Spleen (tissue), 7 donors: ENCODE measurements at regions not wholly inside any gene's neighbourhood (a gene's known extent, or its start where the extent isn't known, plus 50 kb on each side); places are given as distances from the start of the nearest gene placed in this dataset.

ENCODE experiments used
- CTCF ChIP-seq, 11 experiments: fragments of 200-600 bp in 7 of 11; fragments of 450-650 bp in 4 of 11; sonication (generic) in 4 of 11; IDR thresholded peaks in 8 of 11; conservative IDR thresholded peaks in 3 of 11; 1 replicate in 7 of 11; 2 replicates in 4 of 11; pipeline versions ENCODE4 v1.4.0 to v1.8.0; 2016 to 2021; ENCODE audit warnings: antibody characterized with exemption in 11 of 11, inconsistent platforms in 4 of 11, mild to moderate bottlenecking in 1 of 11
- POLR2A ChIP-seq, 3 donors: fragments of 450-650 bp; IDR thresholded peaks; one replicate each; pipeline ENCODE4 v1.5.1; 2017; ENCODE audit warnings: antibody characterized with exemption in 3 of 3, mild to moderate bottlenecking in 1 of 3
- POLR2AphosphoS5 ChIP-seq, 3 donors: sonication (generic); formaldehyde crosslinking; IDR thresholded peaks; one replicate each; pipeline ENCODE4 v1.5.1; 2017; ENCODE audit warnings: antibody characterized with exemption in 3 of 3
- donor health status: DM: no; HTN: no; CAD: no; lungs with moderate emphysema.
- donor health status: DM: no; HTN: no; CAD: no.
- donor health status: DM: no; HTN: no; CAD: no.

GRCh38 chr10:3418041-3418754, 245.6 kb upstream of the PITRM1 start:
- TF ChIP-seq CTCF (IDR thresholded peaks at IDR 0.05 in 8 of 11, conservative IDR thresholded peaks at IDR 0.05 in 3 of 11) (no peak), POLR2A (IDR thresholded peaks at IDR 0.05) (no peak), POLR2AphosphoS5 (IDR thresholded peaks at IDR 0.05) (no peak)
